Right kidney (tissue), 1 donor: ENCODE measurements at regions not wholly inside any gene's neighbourhood (a gene's known extent, or its start where the extent isn't known, plus 50 kb on each side); places are given as distances from the start of the nearest gene placed in this dataset.
"Not testable (repeated sequence)": the region's sequence is repeated elsewhere in the genome, so short reads cannot be mapped to it uniquely, and the experiment has no call there.

Experiments used
- DNase-seq: peaks from one replicate; pipeline ENCODE4 v3.0.0-alpha.2; 2016

- DNase-seq = no peak
These were observed 529.7 kb upstream of the CITED2 start for GRCh38 chr6:139904158-139904533.

DNA sequence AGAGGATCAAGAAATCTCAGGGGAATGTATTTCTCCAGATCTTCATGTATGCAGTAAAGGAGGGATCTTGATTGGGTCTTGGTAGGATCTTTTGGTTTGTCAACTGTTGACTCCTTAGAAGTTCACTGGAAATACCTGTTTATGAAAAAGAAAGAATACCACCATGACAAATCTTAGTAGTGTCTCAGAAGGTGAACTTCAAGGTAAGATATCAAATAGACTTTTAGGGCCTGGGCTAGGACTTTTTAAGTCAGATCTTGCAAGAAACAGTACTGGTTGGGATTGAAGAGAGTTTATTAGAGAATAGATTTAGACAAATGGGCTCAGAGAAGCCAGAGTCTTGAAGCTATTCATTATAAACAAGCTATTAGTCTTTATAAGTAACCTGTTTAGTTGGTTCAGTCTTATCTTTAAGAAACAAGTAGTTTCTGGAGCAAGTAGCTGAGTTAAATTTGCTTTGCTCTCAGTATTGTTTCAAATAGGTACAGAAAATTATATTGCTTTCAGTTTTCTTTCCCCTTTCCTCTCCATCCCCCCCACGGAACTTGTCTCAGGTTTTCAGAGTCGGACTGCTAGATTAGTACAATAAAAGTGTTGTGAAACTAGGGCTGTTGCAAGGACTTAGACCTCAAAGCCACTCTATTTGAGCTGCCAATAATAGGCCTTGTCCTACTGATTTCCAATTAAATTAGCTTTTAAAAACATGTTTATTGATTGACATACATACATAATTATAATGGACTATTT lies 529.1 kb upstream of the CITED2 start:
- no peak for DNase-seq

DNA sequence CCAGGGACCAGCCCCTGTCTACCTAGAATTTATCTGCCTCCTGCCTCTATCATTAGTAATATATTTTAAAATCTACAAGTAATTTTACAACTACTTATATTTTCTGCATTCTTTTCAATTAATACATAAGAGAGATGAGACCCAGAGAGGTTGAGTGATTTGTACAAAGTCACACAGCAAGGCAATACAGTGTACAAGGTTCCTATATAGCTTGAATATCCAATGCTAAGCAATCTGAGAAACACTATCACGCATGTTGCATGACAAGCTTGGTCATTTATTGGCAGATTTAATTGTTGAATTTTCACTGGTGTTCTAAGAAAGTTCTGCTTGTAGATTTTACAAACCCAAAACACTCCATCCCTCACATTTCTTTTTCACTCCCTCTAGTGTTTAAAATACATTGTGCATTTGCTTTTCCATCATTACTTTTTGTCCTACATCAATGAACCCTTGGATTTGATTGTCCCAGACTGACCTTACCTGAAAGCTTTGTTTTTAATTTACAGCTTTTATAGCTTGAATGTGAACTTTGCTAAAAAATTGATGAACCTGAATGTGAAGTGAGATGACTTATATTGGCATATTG lies 520.9 kb upstream of the CITED2 start:
- DNase-seq = no peak

- no peak for DNase-seq
These were observed 519.8 kb upstream of the CITED2 start for GRCh38 chr6:139894271-139894670.

DNA sequence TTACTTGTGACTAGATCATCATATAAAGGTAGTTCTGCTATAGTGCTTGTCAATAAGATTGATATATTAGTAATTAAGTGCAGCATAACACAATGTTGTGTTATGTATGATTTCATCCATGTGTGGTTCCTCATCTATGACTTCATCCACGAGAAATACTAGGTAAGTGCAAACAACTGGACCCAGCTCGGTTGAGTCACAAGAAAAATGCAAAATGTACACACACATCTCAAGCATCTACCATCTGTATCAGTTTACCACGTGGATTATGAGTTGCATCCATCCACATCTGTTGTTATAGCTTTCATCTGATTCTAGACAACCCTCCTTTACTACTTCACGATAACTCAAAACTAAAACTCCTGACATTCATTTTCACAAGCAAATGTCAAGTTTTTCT lies 517.0 kb upstream of the CITED2 start:
- DNase-seq = no peak

DNA sequence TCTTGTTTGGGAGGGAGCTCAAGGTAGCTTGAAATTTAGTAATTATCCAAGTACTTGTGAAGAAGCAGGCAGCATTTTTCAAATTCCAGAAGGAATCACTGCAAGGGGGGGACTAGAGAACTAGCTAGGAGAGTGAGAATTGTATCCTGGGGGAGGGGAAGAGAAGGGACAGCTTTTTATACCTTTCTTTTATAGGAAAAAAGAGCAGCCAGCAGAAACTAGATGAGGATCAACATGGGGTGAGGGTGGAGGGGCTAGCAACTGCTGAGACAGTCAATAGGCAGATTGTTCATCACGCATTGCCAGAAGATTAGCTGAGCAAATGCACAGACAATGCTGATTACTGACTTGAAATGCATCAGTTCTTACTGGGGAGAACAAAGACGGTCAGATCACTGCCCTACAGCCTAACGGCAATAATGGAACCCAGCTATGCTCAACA lies 514.3 kb upstream of the CITED2 start:
- DNase-seq = no peak

DNA sequence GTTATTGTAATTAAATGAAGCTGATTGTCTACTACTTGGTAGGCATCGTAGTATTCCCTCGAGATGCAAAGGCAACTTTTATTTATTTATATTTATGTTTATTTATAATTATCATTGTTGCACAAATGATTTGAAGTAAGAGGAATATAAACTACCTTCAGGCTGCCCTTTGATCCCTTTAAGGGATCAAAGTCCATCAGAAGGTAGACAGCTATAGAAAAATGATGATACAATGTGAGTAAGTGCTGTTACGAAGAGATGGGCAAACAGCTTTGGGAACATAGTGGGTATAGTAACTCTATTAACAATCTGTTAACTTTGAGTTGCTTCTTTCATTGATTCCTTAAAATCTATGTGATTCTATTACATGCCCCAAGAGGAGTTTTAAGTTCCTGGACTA lies 512.8 kb upstream of the CITED2 start:
- DNase-seq = no peak

DNA sequence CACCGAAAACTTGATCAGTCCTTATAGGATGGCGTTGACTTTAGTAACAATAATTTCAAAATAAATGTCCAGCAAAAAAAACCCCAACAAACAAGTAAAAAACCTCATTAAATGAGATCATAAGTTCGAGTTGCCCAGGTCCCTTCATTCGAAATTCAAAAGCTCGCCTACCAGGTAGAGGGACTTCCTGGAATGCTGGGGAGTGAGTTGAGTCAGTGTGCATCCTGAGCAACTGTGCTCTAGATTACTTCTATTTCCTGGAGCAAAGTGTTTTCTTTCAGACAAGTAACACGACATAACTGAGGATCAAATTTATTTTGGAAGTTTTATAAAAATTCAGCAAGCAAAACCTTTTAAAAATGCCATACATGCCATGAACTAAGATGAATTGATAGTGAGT lies 511.9 kb upstream of the CITED2 start:
- DNase-seq = no peak

GRCh38 chr6:139885909-139886308 lies 511.5 kb upstream of the CITED2 start:
- DNase-seq = no peak

DNA sequence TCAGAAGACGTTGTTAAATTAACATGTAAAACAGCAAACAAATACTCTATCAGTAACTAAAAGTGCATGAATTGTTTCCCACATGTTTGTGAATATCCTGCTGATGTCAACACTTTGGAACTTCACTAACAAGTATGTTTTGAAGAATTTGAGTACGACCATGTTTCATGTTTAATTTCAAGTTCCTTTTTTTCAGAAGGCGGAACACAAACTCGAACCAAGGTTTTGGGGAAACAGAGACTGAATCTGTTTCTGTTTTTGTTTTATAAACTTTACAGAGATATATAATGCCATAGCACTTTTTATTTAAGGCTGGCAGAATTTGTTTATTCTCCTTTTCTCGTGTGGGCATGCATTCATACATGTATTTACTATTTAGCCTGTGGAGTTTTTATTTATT lies 509.3 kb upstream of the CITED2 start:
- no peak for DNase-seq

GRCh38 chr6:139882977-139883728 lies 508.7 kb upstream of the CITED2 start:
- DNase-seq = no peak

GRCh38 chr6:139882234-139882633 lies 507.8 kb upstream of the CITED2 start:
- DNase-seq = peak; percentile 51

- DNase-seq = peak; percentile 56
These were observed 507.3 kb upstream of the CITED2 start for GRCh38 chr6:139881728-139882211.

DNA sequence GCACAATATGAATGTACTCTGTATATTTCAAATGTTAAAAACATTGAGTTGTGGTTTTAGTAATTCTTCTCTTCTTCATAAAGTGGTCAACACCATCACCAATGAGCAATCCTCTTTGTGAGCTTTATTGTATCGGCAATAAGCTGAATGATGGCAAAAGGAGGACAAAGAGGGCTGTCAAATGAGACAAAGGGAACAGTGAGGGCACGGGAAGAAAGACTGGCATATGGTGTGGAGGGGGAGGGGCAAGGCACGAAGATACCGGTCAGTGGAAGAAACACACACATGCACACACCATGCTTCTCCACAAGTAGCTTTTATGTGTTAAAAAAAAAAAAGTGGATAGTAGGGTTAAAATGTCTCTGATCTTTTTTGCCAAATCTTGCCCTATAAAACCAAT lies 506.8 kb upstream of the CITED2 start:
- no peak for DNase-seq

DNA sequence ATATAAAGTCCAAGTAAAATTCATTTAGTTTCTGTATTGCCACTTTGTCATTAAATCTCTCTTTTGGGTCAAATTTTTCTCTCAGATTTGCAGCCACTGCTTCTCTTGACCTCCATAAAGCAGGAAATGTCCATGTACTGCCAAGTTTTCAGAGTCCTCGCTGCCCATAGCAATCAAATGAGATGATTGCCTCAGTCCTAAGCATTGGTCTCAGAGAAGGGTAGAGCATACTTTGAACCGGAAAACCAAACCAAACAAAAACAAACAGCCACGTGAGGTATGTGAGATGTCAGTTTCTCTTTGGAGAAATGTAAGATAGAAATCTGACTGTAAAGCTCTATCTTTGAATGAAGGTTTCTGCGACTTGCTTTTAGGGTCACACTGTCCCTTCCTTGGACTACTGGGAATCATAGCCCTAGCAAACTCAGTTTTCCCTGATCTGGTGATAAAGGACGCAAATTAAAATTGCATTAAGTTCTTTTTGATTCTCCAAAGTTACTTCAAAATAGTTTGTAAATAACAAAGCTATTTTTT lies 505.4 kb upstream of the CITED2 start:
- no peak for DNase-seq

DNA sequence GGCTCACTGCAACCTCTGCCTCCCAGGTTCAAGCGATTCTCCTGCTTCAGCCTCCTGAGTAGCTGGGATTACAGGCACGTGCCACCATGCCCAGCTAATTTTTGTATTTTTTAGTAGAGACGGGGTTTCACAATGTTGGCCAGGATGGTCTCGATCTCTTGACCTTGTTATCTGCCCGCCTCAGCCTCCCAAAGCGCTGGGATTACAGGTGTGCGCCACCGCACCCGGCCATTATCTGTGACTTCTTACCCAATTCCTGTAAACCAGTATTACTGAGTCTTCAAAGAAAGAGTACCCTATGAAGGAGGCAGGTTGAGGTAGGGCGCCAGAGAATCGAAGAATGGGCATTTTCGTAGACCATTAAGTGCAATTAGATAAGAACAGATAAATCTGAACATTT lies 504.8 kb upstream of the CITED2 start:
- not testable (repeated sequence) for DNase-seq

DNA sequence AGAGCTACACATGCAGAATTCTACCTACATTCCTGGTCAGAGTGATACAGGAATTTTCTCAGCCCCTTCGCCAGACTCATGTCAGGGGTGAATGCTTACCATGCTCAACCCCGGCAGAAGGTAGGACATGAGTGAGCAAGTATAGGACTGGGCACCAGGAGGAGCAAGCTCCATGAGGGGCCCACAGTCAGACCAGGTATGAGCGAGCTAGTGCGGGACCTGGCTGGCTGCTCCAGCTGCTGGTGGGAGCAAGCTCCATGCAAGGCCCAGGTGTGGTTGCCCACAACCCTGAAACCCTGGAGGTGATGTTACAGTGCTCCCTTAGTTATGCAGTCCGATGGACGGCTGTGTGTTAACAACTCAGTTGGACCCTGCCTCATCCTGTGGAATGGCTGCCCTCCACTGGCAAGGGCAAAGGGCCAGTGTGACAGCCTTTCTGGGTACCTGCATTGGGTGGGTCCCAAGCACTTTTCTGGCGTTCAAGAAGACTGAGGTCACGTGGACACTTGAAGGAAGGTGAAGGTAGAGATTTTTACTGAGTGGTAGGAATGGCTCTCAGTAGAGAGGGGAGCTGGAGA lies 503.5 kb upstream of the CITED2 start:
- no peak for DNase-seq

DNA sequence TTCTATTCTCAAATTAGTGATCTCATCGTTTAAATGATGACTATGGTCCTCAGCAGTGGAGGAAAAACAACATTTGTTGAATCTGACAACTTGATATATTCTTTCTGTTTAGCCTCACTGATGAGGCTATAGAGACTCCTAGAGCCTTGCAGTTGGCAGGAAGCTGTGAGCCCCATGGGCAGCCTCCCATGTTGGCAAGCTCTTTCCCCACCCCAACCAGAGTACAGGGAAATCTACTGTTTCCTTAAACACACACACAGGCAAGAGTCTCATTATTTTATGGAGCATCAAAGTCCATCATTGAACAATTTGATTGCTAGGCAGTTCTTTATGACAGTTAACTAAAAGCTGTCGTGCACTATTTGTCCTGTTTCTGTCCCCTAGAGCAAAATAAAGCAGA lies 498.2 kb upstream of the CITED2 start:
- DNase-seq = no peak

- no peak for DNase-seq
These were observed 497.5 kb upstream of the CITED2 start for GRCh38 chr6:139871803-139872510.

DNA sequence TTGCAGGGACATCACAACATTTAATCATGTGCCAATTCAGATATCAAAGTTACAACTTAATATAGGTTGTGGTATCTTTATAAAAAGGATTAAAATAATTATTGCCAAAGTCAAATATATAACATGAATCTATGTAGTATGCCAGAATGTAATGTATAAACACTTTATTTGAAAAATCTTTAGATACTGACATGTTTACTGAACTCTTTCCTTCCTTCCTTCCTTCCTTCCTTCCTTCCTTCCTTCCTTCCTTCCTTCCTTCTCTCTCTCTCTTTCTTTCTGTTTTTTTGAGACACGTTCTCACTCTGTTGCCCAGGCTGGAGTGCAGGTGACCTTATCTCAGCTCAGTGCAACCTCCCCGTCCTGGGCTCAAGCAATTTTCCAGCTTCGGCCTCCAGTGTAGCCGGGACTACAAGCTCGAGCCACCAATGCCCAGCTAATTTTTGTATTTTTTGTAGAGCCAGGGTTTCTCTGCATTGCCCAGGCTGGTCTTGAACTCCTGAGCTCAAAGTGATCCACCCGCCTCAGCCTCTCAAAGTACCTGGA lies 496.8 kb upstream of the CITED2 start:
- no peak for DNase-seq

DNA sequence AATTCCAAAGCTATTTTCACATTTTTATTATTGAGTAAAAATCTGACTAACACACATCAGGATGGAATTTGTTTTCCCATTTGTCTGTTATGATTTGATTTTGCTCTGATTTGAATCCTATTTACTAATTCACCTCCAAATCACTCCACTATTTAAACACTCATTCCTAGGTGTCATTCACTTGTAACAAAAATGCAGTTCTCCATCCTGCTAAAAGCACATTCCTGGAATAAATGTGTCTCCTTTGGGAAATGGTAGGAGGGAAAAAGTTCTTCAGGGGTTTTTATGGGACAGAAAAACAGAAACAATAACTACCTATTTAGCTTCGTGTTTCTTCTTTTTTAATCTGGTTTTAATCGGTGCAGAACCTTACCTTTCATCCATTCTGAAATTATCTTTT lies 494.1 kb upstream of the CITED2 start:
- no peak for DNase-seq

GRCh38 chr6:139863964-139864363 lies 489.5 kb upstream of the CITED2 start:
- no peak for DNase-seq
